Neural cell (in vitro differentiated cells): ENCODE measurements at regions not wholly inside any gene's neighbourhood (a gene's known extent, or its start where the extent isn't known, plus 50 kb on each side); places are given as distances from the start of the nearest gene placed in this dataset.

Source experiments
- H2AFZ ChIP-seq: fragments of 200-600, 300-800 bp; sonication (generic), shearing (Covaris generic); 2 replicates; pipeline ENCODE4 v1.6.0; 2014; ENCODE audit warnings: low read depth, mild to moderate bottlenecking, antibody characterized with exemption, low read length, moderate library complexity
- H3F3A ChIP-seq: fragments of 200-600 bp; shearing (Covaris generic); 2 replicates; pipeline ENCODE4 v1.6.1; 2016; ENCODE audit warnings: mild to moderate bottlenecking, moderate library complexity, mixed read lengths, antibody characterized with exemption, low read length; ENCODE audit not compliant: insufficient read depth, poor library complexity, severe bottlenecking
- H3K27ac ChIP-seq: fragments of 200-600, 300-800 bp; sonication (generic), shearing (Covaris generic); 2 replicates; pipeline ENCODE4 v1.5.1; 2014; ENCODE audit warnings: mild to moderate bottlenecking, low read length, moderate library complexity
- H3K27me3 ChIP-seq: fragments of 300-800, 200-600 bp; sonication (generic), shearing (Covaris generic); 2 replicates; pipeline ENCODE4 v1.6.0; 2014; ENCODE audit warnings: mild to moderate bottlenecking, low read depth, low read length, moderate library complexity; ENCODE audit not compliant: insufficient read depth
- H3K36me3 ChIP-seq: fragments of 300-800, 200-600 bp; sonication (generic), shearing (Covaris generic); 2 replicates; pipeline ENCODE4 v1.5.1; 2014; ENCODE audit warnings: mild to moderate bottlenecking, antibody characterized with exemption, low read length, moderate library complexity; ENCODE audit not compliant: insufficient read depth
- H3K4me2 ChIP-seq: fragments of 300-800, 200-600 bp; sonication (generic), shearing (Covaris generic); 2 replicates; pipeline ENCODE4 v1.6.0; 2014; ENCODE audit warnings: mild to moderate bottlenecking, low read length
- H3K4me3 ChIP-seq: fragments of 300-800, 200-600 bp; sonication (generic), shearing (Covaris generic); 2 replicates; pipeline ENCODE4 v1.5.1; 2014; ENCODE audit warnings: mild to moderate bottlenecking, low read length, moderate library complexity
- H3K79me2 ChIP-seq: fragments of 200-600 bp; shearing (Covaris generic); replicated peaks from 2 replicates; pipeline ENCODE4 v1.6.0; 2014; ENCODE audit warnings: mild to moderate bottlenecking, low read length, moderate library complexity; ENCODE audit not compliant: insufficient read depth
- H3K9ac ChIP-seq: fragments of 300-800, 200-600 bp; sonication (generic), shearing (Covaris generic); 2 replicates; pipeline ENCODE4 v1.6.1; 2016; ENCODE audit warnings: mild to moderate bottlenecking, low read length, mixed read lengths
- H3K9me2 ChIP-seq: fragments of 200-600 bp; shearing (Covaris generic); 2 replicates; pipeline ENCODE4 v1.6.1; 2016; ENCODE audit warnings: mild to moderate bottlenecking, low read length, mixed read lengths; ENCODE audit not compliant: insufficient read depth
- H3K9me3 ChIP-seq: fragments of 200-600, 300-800 bp; sonication (generic), shearing (Covaris generic); 2 replicates; pipeline ENCODE4 v1.6.1; 2016; ENCODE audit warnings: mild to moderate bottlenecking, mixed run types, low read length, moderate library complexity, mixed read lengths
- H4K20me1 ChIP-seq: fragments of 200-600 bp; shearing (Covaris generic); 2 replicates; pipeline ENCODE4 v1.6.1; 2016; ENCODE audit warnings: mild to moderate bottlenecking, mixed run types; ENCODE audit not compliant: insufficient read depth
- CTCF ChIP-seq: fragments of 450-650 bp; IDR thresholded peaks from 2 replicates; pipeline ENCODE4 v1.5.1; 2014; ENCODE audit warnings: antibody characterized with exemption, mild to moderate bottlenecking, moderate library complexity; ENCODE audit not compliant: poor library complexity, severe bottlenecking
- EP300 ChIP-seq: fragments of 450-650 bp; conservative IDR thresholded peaks from 2 replicates; pipeline ENCODE4 v1.6.1; 2014; ENCODE audit warnings: antibody characterized with exemption, mild to moderate bottlenecking, moderate library complexity; ENCODE audit not compliant: poor library complexity, severe bottlenecking
- EZH2 ChIP-seq: fragments of 200-600, 300-800 bp; shearing (Covaris generic), sonication (generic); IDR thresholded peaks from 2 replicates; pipeline ENCODE4 v1.6.1; 2014; ENCODE audit warnings: antibody characterized with exemption, low read length, borderline replicate concordance, mild to moderate bottlenecking; ENCODE audit not compliant: insufficient read depth, poor library complexity, severe bottlenecking
- MXI1 ChIP-seq: fragments of 450-650 bp; conservative IDR thresholded peaks from 2 replicates; pipeline ENCODE4 v1.6.1; 2014; ENCODE audit warnings: antibody characterized with exemption, mild to moderate bottlenecking; ENCODE audit not compliant: poor library complexity, severe bottlenecking
- POLR2AphosphoS5 ChIP-seq: IDR thresholded peaks from 2 replicates; pipeline ENCODE4 v1.6.1; 2012
- RAD21 ChIP-seq: fragments of 450-650 bp; conservative IDR thresholded peaks from 2 replicates; pipeline ENCODE4 v1.6.1; 2014; ENCODE audit warnings: antibody characterized with exemption, mild to moderate bottlenecking, moderate library complexity
- REST ChIP-seq: IDR thresholded peaks from 2 replicates; pipeline ENCODE4 v1.6.1; 2012; ENCODE audit warnings: borderline replicate concordance
- SMC3 ChIP-seq: fragments of 450-650 bp; conservative IDR thresholded peaks from 2 replicates; pipeline ENCODE4 v1.6.1; 2014; ENCODE audit warnings: antibody characterized with exemption, mild to moderate bottlenecking, moderate library complexity; ENCODE audit not compliant: poor library complexity
- TAF1 ChIP-seq: IDR thresholded peaks from 2 replicates; pipeline ENCODE4 v1.6.1; 2012; ENCODE audit warnings: low read depth

DNA sequence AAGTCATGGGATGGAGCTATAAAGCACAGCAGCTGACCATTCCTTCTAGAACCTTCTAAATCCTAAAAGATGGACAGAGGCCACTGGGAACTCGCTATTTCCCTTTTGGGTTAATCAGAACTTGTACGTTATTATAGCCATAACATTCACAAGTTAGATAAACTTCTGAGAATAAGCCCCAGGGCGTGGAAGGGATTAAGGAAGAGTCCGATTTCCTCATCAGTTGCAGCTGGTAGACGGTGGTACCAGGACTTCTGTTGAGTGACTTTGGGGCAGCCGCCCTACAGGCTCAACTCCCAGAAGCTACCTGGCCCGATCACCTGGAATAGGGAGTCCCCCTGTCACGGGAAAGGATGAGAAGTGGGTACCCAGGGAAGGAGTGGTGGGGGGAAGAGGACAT lies 370.1 kb upstream of the ZFHX3 start:
- Histone ChIP-seq H3K36me3 (no peaks in the 10 kb centered on the region), H3K4me2 (no peak overlapping the region), H4K20me1 (no peaks in the 10 kb centered on the region)

GRCh38 chr16:73415286-73415685 lies 367.4 kb upstream of the ZFHX3 start:
- Histone ChIP-seq H4K20me1 (no peaks in the 10 kb centered on the region), H3K9me2 (no peaks in the 10 kb centered on the region), H3K4me2 (no peak overlapping the region), H3K79me2 (no peaks in the 10 kb centered on the region), H3K27ac (no peak overlapping the region), H3K4me3 (no peak overlapping the region), H3K27me3 (no peaks in the 10 kb centered on the region), H3K9ac (no peak overlapping the region), H3F3A (no peaks in the 10 kb centered on the region), H3K36me3 (no peaks in the 10 kb centered on the region), H3K9me3 (no peaks in the 10 kb centered on the region), H2AFZ (no peak overlapping the region)
- TF ChIP-seq EP300 (no peak), SMC3 (no peak), RAD21 (no peak), EZH2 (no peak)

More for the DNA sequence above, 370.1 kb upstream of the ZFHX3 start:
- Histone ChIP-seq H3K79me2 (no peaks in the 10 kb centered on the region), H3K27ac (no peak overlapping the region), H3K4me3 (no peak overlapping the region), H3K9me3 (no peaks in the 10 kb centered on the region), H3F3A (no peaks in the 10 kb centered on the region), H3K27me3 (no peaks in the 10 kb centered on the region), H2AFZ (no peak overlapping the region), H3K9ac (no peak overlapping the region), H3K9me2 (no peaks in the 10 kb centered on the region)
- TF ChIP-seq EP300 (no peak), REST (no peak), RAD21 (no peak), CTCF (no peak)

- Histone ChIP-seq H3F3A (no peaks in the 10 kb centered on the region), H3K36me3 (no peaks in the 10 kb centered on the region), H3K9me2 (no peaks in the 10 kb centered on the region), H3K27ac (no peak overlapping the region), H3K79me2 (no peaks in the 10 kb centered on the region), H3K4me2 (no peak overlapping the region), H4K20me1 (no peaks in the 10 kb centered on the region), H3K27me3 (no peaks in the 10 kb centered on the region), H3K9ac (no peak overlapping the region), H3K9me3 (no peaks in the 10 kb centered on the region), H3K4me3 (no peak overlapping the region), H2AFZ (no peak overlapping the region)
- TF ChIP-seq SMC3, result no peak
- TF ChIP-seq EZH2, result no peak
- TF ChIP-seq MXI1, result no peak
- TF ChIP-seq TAF1, result no peak
- TF ChIP-seq EP300, result no peak
- no peak for TF ChIP-seq RAD21
- no peak for TF ChIP-seq REST
- TF ChIP-seq CTCF, result no peak
- TF ChIP-seq POLR2AphosphoS5, result no peak
Measured at GRCh38 chr16:73414638-73415037, 366.7 kb upstream of the ZFHX3 start.
